Endodermal cell (in vitro differentiated cells): ENCODE measurements at regions not wholly inside any gene's neighbourhood (a gene's known extent, or its start where the extent isn't known, plus 50 kb on each side); places are given as distances from the start of the nearest gene placed in this dataset.

Experiments used
- DNase-seq: peaks from one replicate; pipeline ENCODE4 v3.0.0-alpha.2; 2017
- H3K27ac ChIP-seq: 2 replicates; pipeline ENCODE4 v1.5.1; 2013; ENCODE audit warnings: mild to moderate bottlenecking, low read depth, low read length, moderate library complexity
- H3K27me3 ChIP-seq: 2 replicates; pipeline ENCODE4 v1.6.1; 2013; ENCODE audit warnings: mild to moderate bottlenecking, low read length, moderate library complexity; ENCODE audit not compliant: insufficient read depth, control insufficient read depth, poor library complexity, severe bottlenecking
- H3K36me3 ChIP-seq: 2 replicates; pipeline ENCODE4 v1.7.0; 2013; ENCODE audit warnings: mild to moderate bottlenecking, low read length, moderate library complexity; ENCODE audit not compliant: control insufficient read depth, insufficient read depth
- H3K4me1 ChIP-seq: one replicate; pipeline ENCODE4 v1.7.0; 2013; ENCODE audit warnings: low read length; ENCODE audit not compliant: control insufficient read depth, insufficient read depth
- H3K4me3 ChIP-seq: 2 replicates; pipeline ENCODE4 v1.5.1; 2013; ENCODE audit warnings: mild to moderate bottlenecking, low read length, moderate library complexity
- H3K9ac ChIP-seq: 2 replicates; pipeline ENCODE4 v1.6.1; 2013; ENCODE audit warnings: mild to moderate bottlenecking, low read length, moderate library complexity; ENCODE audit not compliant: poor library complexity, severe bottlenecking; ENCODE audit errors: extremely low read depth
- H3K9me3 ChIP-seq: 2 replicates; pipeline ENCODE4 v1.6.1; 2013; ENCODE audit warnings: mild to moderate bottlenecking, low read length, moderate library complexity; ENCODE audit not compliant: control insufficient read depth
- H3K27ac Mint-ChIP-seq: 2 replicates; pipeline ENCODE4 v1.8.0; 2020; ENCODE audit warnings: mixed read lengths
- H3K27me3 Mint-ChIP-seq: 2 replicates; pipeline ENCODE4 v1.8.0; 2021; ENCODE audit warnings: mild to moderate bottlenecking, mixed read lengths; ENCODE audit not compliant: insufficient read depth
- H3K36me3 Mint-ChIP-seq: 2 replicates; pipeline ENCODE4 v1.8.0; 2020; ENCODE audit warnings: low read depth, mixed read lengths
- H3K4me1 Mint-ChIP-seq: 2 replicates; pipeline ENCODE4 v1.8.0; 2020; ENCODE audit warnings: mixed read lengths
- H3K4me3 Mint-ChIP-seq: 2 replicates; pipeline ENCODE4 v1.8.0; 2020; ENCODE audit warnings: mild to moderate bottlenecking, moderate library complexity, mixed read lengths
- H3K9me3 Mint-ChIP-seq: 2 replicates; pipeline ENCODE4 v1.8.0; 2020; ENCODE audit warnings: mild to moderate bottlenecking, mixed read lengths
- WGBS, 2 experiments: methylation state at CpG; one replicate each; pipeline versions ENCODE4 v1.1.5 to v1.1.7; 2013; ENCODE audit warnings: missing lambda C conversion rate in 2 of 2, mixed read lengths in 1 of 2; ENCODE audit not compliant: insufficient coverage in 1 of 2, insufficient read length in 1 of 2; 5-methylcytosine and 5-hydroxymethylcytosine counted together
- TF ChIP-seq, protein P1 (sequence below): fragments of 200-600 bp; sonication (generic); conservative IDR thresholded peaks from 2 replicates; pipeline ENCODE4 v1.5.0; 2021; ENCODE audit warnings: antibody characterized with exemption, mild to moderate bottlenecking

DNA sequence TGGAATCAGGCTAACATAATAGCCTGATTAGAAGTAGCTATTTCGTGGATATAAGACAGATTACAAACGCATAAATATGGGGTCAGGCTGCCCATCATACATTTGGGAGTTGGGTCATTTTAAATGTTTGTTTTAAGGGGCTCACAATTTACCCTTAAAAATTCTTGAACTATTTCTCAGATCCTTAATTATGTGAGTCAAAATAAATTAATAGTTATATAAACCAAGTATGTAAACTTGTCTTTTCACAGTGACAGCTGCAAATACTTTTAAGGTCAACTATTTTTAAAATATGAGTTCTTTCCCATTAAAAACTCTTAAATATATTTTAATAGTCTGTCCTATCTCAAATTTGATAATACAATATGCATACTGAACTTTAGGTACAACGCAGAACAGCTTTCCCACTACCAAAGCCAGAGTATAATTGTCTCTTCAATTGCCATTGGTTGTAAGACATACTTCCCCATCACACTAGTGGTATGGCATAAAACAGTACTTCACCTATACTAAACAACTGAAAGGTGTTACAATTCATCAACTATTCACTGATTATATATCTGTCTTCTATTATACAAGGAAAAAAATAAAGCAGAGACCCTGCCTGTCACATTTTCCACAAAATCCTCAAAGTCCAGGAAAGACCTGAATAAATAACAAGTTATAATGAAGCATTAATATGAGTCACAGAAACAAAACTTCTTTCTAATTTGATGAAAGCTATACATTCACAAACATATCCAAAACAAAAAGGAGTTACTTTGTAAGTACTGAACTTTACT, 80.8 kb upstream of the COL21A1 start:
- Histone ChIP-seq H3K9ac (no peak overlapping the region), H3K4me1 (no peaks in the 10 kb centered on the region), H3K9me3 (no peaks in the 10 kb centered on the region), H3K27ac (no peak overlapping the region), H3K27me3 (no peaks in the 10 kb centered on the region), H3K36me3 (no peaks in the 10 kb centered on the region), H3K4me3 (no peak overlapping the region)
- no peaks in the 10 kb centered on the region for H3K4me1 Mint-ChIP-seq
- no peaks in the 10 kb centered on the region for H3K27me3 Mint-ChIP-seq
- no peak overlapping the region for H3K27ac Mint-ChIP-seq
- H3K36me3 Mint-ChIP-seq: no peaks in the 10 kb centered on the region
- TF ChIP-seq, protein P1, sequence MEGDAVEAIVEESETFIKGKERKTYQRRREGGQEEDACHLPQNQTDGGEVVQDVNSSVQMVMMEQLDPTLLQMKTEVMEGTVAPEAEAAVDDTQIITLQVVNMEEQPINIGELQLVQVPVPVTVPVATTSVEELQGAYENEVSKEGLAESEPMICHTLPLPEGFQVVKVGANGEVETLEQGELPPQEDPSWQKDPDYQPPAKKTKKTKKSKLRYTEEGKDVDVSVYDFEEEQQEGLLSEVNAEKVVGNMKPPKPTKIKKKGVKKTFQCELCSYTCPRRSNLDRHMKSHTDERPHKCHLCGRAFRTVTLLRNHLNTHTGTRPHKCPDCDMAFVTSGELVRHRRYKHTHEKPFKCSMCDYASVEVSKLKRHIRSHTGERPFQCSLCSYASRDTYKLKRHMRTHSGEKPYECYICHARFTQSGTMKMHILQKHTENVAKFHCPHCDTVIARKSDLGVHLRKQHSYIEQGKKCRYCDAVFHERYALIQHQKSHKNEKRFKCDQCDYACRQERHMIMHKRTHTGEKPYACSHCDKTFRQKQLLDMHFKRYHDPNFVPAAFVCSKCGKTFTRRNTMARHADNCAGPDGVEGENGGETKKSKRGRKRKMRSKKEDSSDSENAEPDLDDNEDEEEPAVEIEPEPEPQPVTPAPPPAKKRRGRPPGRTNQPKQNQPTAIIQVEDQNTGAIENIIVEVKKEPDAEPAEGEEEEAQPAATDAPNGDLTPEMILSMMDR: no peak
- no peaks in the 10 kb centered on the region for H3K9me3 Mint-ChIP-seq
- 80 to 93% methylated on average over 1 to 3 of the region's 3 CpGs for WGBS, 2 experiments
- no peak overlapping the region for H3K4me3 Mint-ChIP-seq
- DNase-seq: no peak

DNA sequence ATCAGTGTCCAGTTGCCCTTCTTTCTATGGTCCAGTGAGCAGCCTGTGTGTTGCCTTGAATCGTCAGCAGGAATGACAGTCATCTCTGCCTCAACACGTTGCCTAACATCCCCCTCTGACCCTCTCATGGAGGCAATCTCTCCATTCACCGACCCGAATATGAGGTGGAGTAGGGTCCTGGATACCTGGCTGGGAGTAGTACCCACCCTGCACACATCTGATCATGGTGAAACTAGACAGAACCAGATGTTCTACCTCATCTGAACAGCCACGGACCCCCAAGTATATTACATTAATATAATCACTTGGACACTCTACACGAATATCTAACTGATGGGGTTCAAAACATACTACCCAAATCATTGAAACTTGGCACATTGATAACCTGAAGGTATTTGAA, 77.0 kb upstream of the COL21A1 start:
- Mint-ChIP-seq H3K27me3 (peaks cover 2% of the 10 kb centered on the region), H3K9me3 (no peaks in the 10 kb centered on the region), H3K4me1 (no peaks in the 10 kb centered on the region), H3K4me3 (no peak overlapping the region), H3K27ac (no peak overlapping the region), H3K36me3 (no peaks in the 10 kb centered on the region)
- 40 to 41% methylated on average over 2 to 6 of the region's 6 CpGs for WGBS, 2 experiments
- Histone ChIP-seq H3K9me3 (no peaks in the 10 kb centered on the region), H3K27ac (no peak overlapping the region), H3K9ac (no peak overlapping the region), H3K4me3 (no peak overlapping the region), H3K4me1 (no peaks in the 10 kb centered on the region), H3K27me3 (no peaks in the 10 kb centered on the region), H3K36me3 (no peaks in the 10 kb centered on the region)
- TF ChIP-seq, protein P1: no peak
- no peak for DNase-seq

DNA sequence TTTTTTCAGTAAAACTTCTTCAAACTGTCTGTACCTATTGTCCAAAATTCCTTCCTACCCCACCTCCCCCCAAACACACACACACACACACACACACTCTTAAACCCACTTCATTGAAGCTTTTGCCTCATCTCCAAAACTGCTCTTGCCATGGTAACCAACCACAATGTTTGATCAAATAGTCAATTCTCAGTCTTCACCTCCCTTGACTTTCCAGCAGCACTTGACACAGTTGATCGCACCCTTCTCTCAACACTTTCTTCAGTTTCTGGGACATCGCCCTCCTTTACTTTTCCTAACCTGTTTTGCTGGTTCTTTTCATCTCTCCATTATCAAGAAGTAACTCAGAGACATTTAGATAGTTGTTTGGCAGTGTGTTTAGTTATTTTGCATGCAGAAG, 71.5 kb upstream of the COL21A1 start:
- H3K27me3 ChIP-seq: peaks cover 6% of the 10 kb centered on the region

More for the DNA sequence above, 71.5 kb upstream of the COL21A1 start:
- H3K4me1 Mint-ChIP-seq: no peaks in the 10 kb centered on the region
- no peak overlapping the region for H3K27ac Mint-ChIP-seq
- H3K36me3 Mint-ChIP-seq: no peaks in the 10 kb centered on the region
- Histone ChIP-seq H3K36me3 (no peaks in the 10 kb centered on the region), H3K4me3 (no peak overlapping the region), H3K9me3 (no peaks in the 10 kb centered on the region), H3K4me1 (no peaks in the 10 kb centered on the region), H3K27ac (no peak overlapping the region), H3K9ac (no peak overlapping the region)
- H3K4me3 Mint-ChIP-seq: no peak overlapping the region
- no peak for DNase-seq
- H3K27me3 Mint-ChIP-seq: peaks cover 5% of the 10 kb centered on the region
- WGBS, 2 experiments: 86 to 100% methylated on average over 1 to 2 of the region's 2 CpGs
- TF ChIP-seq, protein P1: no peak
- H3K9me3 Mint-ChIP-seq: no peaks in the 10 kb centered on the region
